Endothelial cell of umbilical vein (primary cell): ENCODE measurements at regions not wholly inside any gene's neighbourhood (a gene's known extent, or its start where the extent isn't known, plus 50 kb on each side); places are given as distances from the start of the nearest gene placed in this dataset.

Source experiments
- BruUV-seq: library from RNA; stranded (reverse); fragments of 400-500 nt; replicated peaks from 2 replicates; lab custom pipeline; 2021; lab: Mats Ljungman, UMichigan
- CTCF ChIA-PET: fragments of 300-600, 350-600 bp; sonication (Branson Sonifier 250); formaldehyde crosslinking; loops from one replicate; lab custom pipeline; 2021; ENCODE audit warnings: antibody characterized with exemption, inconsistent platforms; lab: Charles Lee
- POLR2A ChIA-PET: fragments of 300-600, 350-600 bp; sonication (Branson Sonifier 250); formaldehyde crosslinking; loops from one replicate; lab custom pipeline; 2021; ENCODE audit warnings: antibody characterized with exemption, inconsistent platforms; lab: Charles Lee
- DNase-seq: peaks from one replicate; pipeline ENCODE4 v3.0.0-alpha.2; 2011; ENCODE audit warnings: low read depth, low spot score
- FAIRE-seq: peaks from 2 replicates; lab custom pipeline; 2011; peaks lifted over from hg19 to GRCh38; lab: Jason Lieb, UNC
- H2AFZ ChIP-seq: 2 replicates; pipeline ENCODE4 v1.6.0; 2012; ENCODE audit warnings: low read depth, low read length, control low read depth, inconsistent platforms
- H3K27ac ChIP-seq: 2 replicates; pipeline ENCODE4 v1.5.1; 2011; ENCODE audit warnings: low read depth, mild to moderate bottlenecking, control low read depth, low read length, moderate library complexity; ENCODE audit not compliant: insufficient read depth
- H3K27me3 ChIP-seq, 2 experiments: 2 replicates each; pipeline versions ENCODE4 v1.6.0 to v1.6.1; 2011; ENCODE audit warnings: low read length in 2 of 2, mixed read lengths in 1 of 2; ENCODE audit not compliant: control insufficient read depth in 2 of 2, insufficient read depth in 2 of 2
- H3K36me3 ChIP-seq, 2 experiments: 2 replicates in 1 of 2; 3 replicates in 1 of 2; pipeline ENCODE4 v1.5.1; 2011; ENCODE audit warnings: low read length in 2 of 2, mild to moderate bottlenecking in 1 of 2, moderate library complexity in 1 of 2; ENCODE audit not compliant: control insufficient read depth in 2 of 2, insufficient read depth in 2 of 2; ENCODE audit errors: extremely low read depth in 1 of 2
- H3K4me1 ChIP-seq: 3 replicates; pipeline ENCODE4 v1.5.1; 2011; ENCODE audit warnings: mild to moderate bottlenecking, low read length; ENCODE audit not compliant: control insufficient read depth, insufficient read depth; ENCODE audit errors: extremely low read depth
- H3K4me2 ChIP-seq: 2 replicates; pipeline ENCODE4 v1.6.1; 2011; ENCODE audit warnings: low read length, control low read depth, mixed read lengths; ENCODE audit not compliant: insufficient read depth
- H3K4me3 ChIP-seq, 3 experiments: fragments of 200-600 bp in 1 of 3; sonication (generic), shearing (Covaris generic) in 1 of 3; replicated peaks in 1 of 3; 2 replicates each; pipeline ENCODE4 v1.5.1; 2011 to 2016; ENCODE audit warnings: control low read depth in 3 of 3, low read length in 3 of 3, mild to moderate bottlenecking in 2 of 3, inconsistent platforms in 1 of 3, low read depth in 1 of 3, moderate library complexity in 1 of 3; ENCODE audit not compliant: insufficient read depth in 1 of 3
- H3K79me2 ChIP-seq: 2 replicates; pipeline ENCODE4 v1.6.0; 2012; ENCODE audit warnings: low read length, inconsistent platforms; ENCODE audit not compliant: control insufficient read depth, insufficient read depth
- H3K9ac ChIP-seq: replicated peaks from 2 replicates; pipeline ENCODE3; 2011; ENCODE audit warnings: low read length, control low read depth; ENCODE audit not compliant: insufficient read depth; ENCODE audit errors: extremely low read depth
- H3K9me1 ChIP-seq: replicated peaks from 3 replicates; pipeline ENCODE4 v1.6.0; 2011; ENCODE audit warnings: mild to moderate bottlenecking, low read length; ENCODE audit not compliant: control insufficient read depth, insufficient read depth; ENCODE audit errors: extremely low read depth
- H3K9me3 ChIP-seq: replicated peaks from 2 replicates; pipeline ENCODE4 v1.5.1; 2012; ENCODE audit warnings: low read length, inconsistent platforms; ENCODE audit not compliant: control insufficient read depth, insufficient read depth
- H4K20me1 ChIP-seq: replicated peaks from 2 replicates; pipeline ENCODE3; 2011; ENCODE audit warnings: mild to moderate bottlenecking, low read length; ENCODE audit not compliant: control insufficient read depth, insufficient read depth; ENCODE audit errors: extremely low read depth
- CTCF ChIP-seq, 2 donors: IDR thresholded peaks; 1 replicate in 1 of 2; 2 replicates in 1 of 2; pipeline ENCODE4 v1.5.1; 2011; ENCODE audit warnings: low read length in 2 of 2, mild to moderate bottlenecking in 2 of 2, moderate library complexity in 2 of 2, control low read depth in 1 of 2, inconsistent platforms in 1 of 2, low read depth in 1 of 2; ENCODE audit not compliant: insufficient read depth in 1 of 2; ENCODE audit errors: extremely low read depth in 1 of 2
- FOS ChIP-seq: IDR thresholded peaks from 2 replicates; pipeline ENCODE4 v1.6.1; 2011; ENCODE audit warnings: mild to moderate bottlenecking, low read length, moderate library complexity, borderline replicate concordance; ENCODE audit not compliant: insufficient read depth
- GATA2 ChIP-seq: IDR thresholded peaks from 2 replicates; pipeline ENCODE4 v1.7.0; 2011; ENCODE audit warnings: low read depth, mild to moderate bottlenecking, moderate library complexity, mixed read lengths, low read length; ENCODE audit not compliant: insufficient read length, insufficient read depth
- MYC ChIP-seq: IDR thresholded peaks from one replicate; pipeline ENCODE4 v1.6.1; 2011; ENCODE audit warnings: mild to moderate bottlenecking, low read depth, low read length
- POLR2AphosphoS5 ChIP-seq: IDR thresholded peaks from 2 replicates; pipeline ENCODE4 v1.6.1; 2012; ENCODE audit warnings: low read depth, mild to moderate bottlenecking, control low read depth, low read length, moderate library complexity; ENCODE audit not compliant: insufficient read depth
- dilution Hi-C: fragments of 300-500 bp; cut with MboI; formaldehyde crosslinking; loops from one replicate; pipeline ENCODE4 v1.15.0; 2019; ENCODE audit warnings: low sequenced_read_pairs; ENCODE audit not compliant: extremely low pct_ligation_motif_present
- intact Hi-C: fragments of 100-400 bp; cut with micrococcal nuclease; formaldehyde crosslinking; loops from one replicate; pipeline ENCODE4 v1.10.0; 2022
- TF ChIP-seq, protein P1 (sequence below): IDR thresholded peaks from 2 replicates; pipeline ENCODE4 v1.6.1; 2011; ENCODE audit not compliant: insufficient read depth, insufficient read length

- no peaks in the 10 kb centered on the region for H3K36me3 ChIP-seq
- no peak for DNase-seq
- no peak overlapping the region for H3K4me3 ChIP-seq
- FAIRE-seq, result no peak
- no peaks in the 10 kb centered on the region for H3K9me3 ChIP-seq
- H3K27me3 ChIP-seq, result no peaks in the 10 kb centered on the region
- H3K27ac ChIP-seq, result no peak overlapping the region
- intact Hi-C loops (no loop called here), dilution Hi-C loops (no loop called here)
- H3K9me1 ChIP-seq, result no peaks in the 10 kb centered on the region
- H2AFZ ChIP-seq, result no peak overlapping the region
- H4K20me1 ChIP-seq, result no peaks in the 10 kb centered on the region
- BruUV-seq, result no TSS peak
- ChIA-PET CTCF (interaction anchor here (0.7 to 0.9 kb wide), 2 partner anchors 44 to 842 kb away, joined by 3 read pairs; no protein-coding TSS in a partner anchor), POLR2A (no interaction called here)
- TF ChIP-seq GATA2 (no peak), CTCF (IDR thresholded peaks at IDR 0.05; ENCODE audit: extremely low read depth in 1 of 2, insufficient read depth in 1 of 2, low read depth in 1 of 2, low read length in 2 of 2) (no peak), MYC (no peak), POLR2AphosphoS5 (no peak)
- TF ChIP-seq, protein P1, sequence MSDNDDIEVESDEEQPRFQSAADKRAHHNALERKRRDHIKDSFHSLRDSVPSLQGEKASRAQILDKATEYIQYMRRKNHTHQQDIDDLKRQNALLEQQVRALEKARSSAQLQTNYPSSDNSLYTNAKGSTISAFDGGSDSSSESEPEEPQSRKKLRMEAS, result no peak
- H3K4me2 ChIP-seq, result no peak overlapping the region
- no peak overlapping the region for H3K9ac ChIP-seq
- H3K4me1 ChIP-seq, result no peaks in the 10 kb centered on the region
- H3K79me2 ChIP-seq, result no peaks in the 10 kb centered on the region
Measured at GRCh38 chr15:96117270-96117669, 213.2 kb upstream of the NR2F2 start.

DNA sequence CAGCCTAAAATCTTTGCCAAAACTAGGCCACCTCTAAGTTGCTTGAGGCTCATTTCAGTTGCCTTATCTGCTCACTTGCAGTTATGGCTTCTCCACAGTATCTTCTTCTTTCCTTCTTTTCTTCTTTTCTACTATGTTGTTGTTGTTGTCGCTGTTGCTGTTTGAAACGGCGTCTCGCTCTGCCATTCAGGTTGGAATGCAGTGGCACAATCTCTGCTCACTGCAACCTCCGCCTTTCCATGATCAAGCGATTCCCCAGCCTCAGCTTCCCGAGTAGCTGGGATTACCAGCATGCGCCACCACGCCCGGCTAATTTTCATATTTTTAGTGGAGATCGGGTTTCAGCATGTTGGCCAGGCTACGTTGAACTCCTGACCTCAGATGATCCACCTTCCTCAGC lies 210.8 kb upstream of the NR2F2 start:
- Histone ChIP-seq H4K20me1 (no peaks in the 10 kb centered on the region), H2AFZ (no peak overlapping the region), H3K36me3 (no peaks in the 10 kb centered on the region), H3K79me2 (no peaks in the 10 kb centered on the region), H3K4me3 (no peak overlapping the region), H3K27me3 (no peaks in the 10 kb centered on the region), H3K4me1 (no peaks in the 10 kb centered on the region), H3K9ac (no peak overlapping the region), H3K27ac (no peak overlapping the region), H3K9me1 (no peaks in the 10 kb centered on the region), H3K9me3 (no peaks in the 10 kb centered on the region), H3K4me2 (no peak overlapping the region)
- dilution Hi-C loops (no loop called here), intact Hi-C loops (no loop called here)
- TF ChIP-seq FOS, result no peak
- DNase-seq (no peak), FAIRE-seq (no peak)
- BruUV-seq, result no TSS peak
- POLR2A ChIA-PET, result no interaction called here
- CTCF ChIA-PET, result no interaction called here
